A549 (cell line): ENCODE measurements at regions not wholly inside any gene's neighbourhood (a gene's known extent, or its start where the extent isn't known, plus 50 kb on each side); places are given as distances from the start of the nearest gene placed in this dataset.

Source experiments
- ATAC-seq, 2 experiments: fragments of 200-7000 bp in 1 of 2; fragments of >200 bp in 1 of 2; cut with Nextera tagmentation in 1 of 2; cut with Tn5 transposase in 1 of 2; 3 replicates each; pipeline versions ENCODE4 v1.8.0 to v1.9.1; 2018 to 2020; ENCODE audit warnings: mild to moderate bottlenecking in 1 of 2, moderate library complexity in 1 of 2
- CTCF ChIA-PET: fragments of 300-600 bp; sonication (Branson Sonifier 250); formaldehyde crosslinking; extraction: SDS; loops from one replicate; lab custom pipeline; 2021; ENCODE audit warnings: antibody characterized with exemption, inconsistent platforms; lab: Yijun Ruan, JAX
- POLR2A ChIA-PET: fragments of 350-600 bp; formaldehyde crosslinking; extraction: SDS; loops from one replicate; lab custom pipeline; 2021; ENCODE audit warnings: antibody characterized with exemption, inconsistent platforms; lab: Yijun Ruan, JAX
- DNase-seq, 2 experiments: peaks; one replicate each; pipeline versions ENCODE4 v3.0.0 to v3.0.0-alpha.2; 2011 to 2016; ENCODE audit warnings: low read depth in 1 of 2, low spot score in 1 of 2
- FAIRE-seq: peaks from 2 replicates; lab custom pipeline; 2011; peaks lifted over from hg19 to GRCh38; lab: Jason Lieb, UNC
- H3K27ac ChIP-seq, 2 experiments: fragments of >200 bp; sonication (Bioruptor Twin); formaldehyde crosslinking; 3 replicates each; pipeline ENCODE4 v1.5.1; 2016 to 2017
- H3K4me1 ChIP-seq: fragments of >200 bp; sonication (Bioruptor Twin); formaldehyde crosslinking; 3 replicates; pipeline ENCODE4 v1.6.1; 2016
- H3K4me2 ChIP-seq: fragments of >200 bp; sonication (Bioruptor Twin); formaldehyde crosslinking; 3 replicates; pipeline ENCODE4 v1.6.1; 2016
- H3K4me3 ChIP-seq: fragments of >200 bp; sonication (Bioruptor Twin); formaldehyde crosslinking; 3 replicates; pipeline ENCODE4 v1.5.1; 2016
- H3K9me3 ChIP-seq: fragments of >200 bp; sonication (Bioruptor Twin); formaldehyde crosslinking; 3 replicates; pipeline ENCODE4 v1.6.1; 2016
- CBX2 ChIP-seq: fragments of 200-600 bp; sonication (generic); IDR thresholded peaks from 2 replicates; pipeline ENCODE4 v1.6.1; 2016; ENCODE audit warnings: low read depth, mild to moderate bottlenecking, borderline replicate concordance
- CTCF ChIP-seq: fragments of >200 bp; sonication (Bioruptor Twin); formaldehyde crosslinking; IDR thresholded peaks from 3 replicates; pipeline ENCODE4 v1.5.1; 2016
- EP300 ChIP-seq, 2 experiments: fragments of >200 bp; sonication (Bioruptor Twin); formaldehyde crosslinking; IDR thresholded peaks; 2 replicates in 1 of 2; 3 replicates in 1 of 2; pipeline ENCODE4 v1.6.1; 2016 to 2017
- FOSB ChIP-seq: fragments of 250-450 bp; sonication (Bioruptor Pico); IDR thresholded peaks from 2 replicates; pipeline ENCODE4 v1.5.0; 2020; ENCODE audit warnings: mild to moderate bottlenecking, moderate library complexity
- FOSL2 ChIP-seq, 2 experiments: fragments of 450-650 bp in 1 of 2; fragments of >200 bp in 1 of 2; sonication (Bioruptor Twin) in 1 of 2; formaldehyde crosslinking; IDR thresholded peaks; 2 replicates each; pipeline versions ENCODE4 v1.5.0 to v1.6.1; 2016 to 2020; ENCODE audit warnings: mild to moderate bottlenecking in 1 of 2, moderate library complexity in 1 of 2
- FOXS1 ChIP-seq: fragments of 250-450 bp; sonication (Bioruptor Pico); IDR thresholded peaks from 2 replicates; pipeline ENCODE4 v1.5.0; 2020; ENCODE audit warnings: mild to moderate bottlenecking, moderate library complexity
- HDAC2 ChIP-seq: fragments of 200-600 bp; sonication (generic); IDR thresholded peaks from 2 replicates; pipeline ENCODE4 v1.6.1; 2016
- HMGXB4 ChIP-seq: fragments of 250-450 bp; sonication (Bioruptor Pico); IDR thresholded peaks from 2 replicates; pipeline ENCODE4 v1.5.0; 2021; ENCODE audit warnings: mild to moderate bottlenecking, moderate library complexity, borderline replicate concordance
- HOXB13 ChIP-seq: fragments of 250-450 bp; sonication (Bioruptor Pico); IDR thresholded peaks from 2 replicates; pipeline ENCODE4 v1.5.0; 2020; ENCODE audit warnings: low read depth, mild to moderate bottlenecking, moderate library complexity
- KDM1A ChIP-seq: fragments of 200-600 bp; sonication (generic); IDR thresholded peaks from 2 replicates; pipeline ENCODE4 v1.6.1; 2016; ENCODE audit warnings: low read depth, mild to moderate bottlenecking
- KDM5A ChIP-seq: fragments of 200-600 bp; sonication (generic); IDR thresholded peaks from 2 replicates; pipeline ENCODE4 v1.6.1; 2016; ENCODE audit warnings: antibody characterized with exemption, mild to moderate bottlenecking
- NPAS2 ChIP-seq: fragments of 250-450 bp; sonication (Bioruptor Pico); IDR thresholded peaks from 2 replicates; pipeline ENCODE4 v1.8.0; 2022; ENCODE audit warnings: mild to moderate bottlenecking, moderate library complexity, borderline replicate concordance
- PHF8 ChIP-seq: fragments of 200-600 bp; sonication (generic); IDR thresholded peaks from 2 replicates; pipeline ENCODE4 v1.6.1; 2016; ENCODE audit warnings: low read depth, mild to moderate bottlenecking, antibody characterized with exemption, moderate library complexity, borderline replicate concordance
- RAD21 ChIP-seq, 2 experiments: fragments of >200 bp in 1 of 2; sonication (Bioruptor Twin) in 1 of 2; formaldehyde crosslinking in 1 of 2; IDR thresholded peaks in 1 of 2; conservative IDR thresholded peaks in 1 of 2; 2 replicates in 1 of 2; 3 replicates in 1 of 2; pipeline ENCODE4 v1.6.1; 2012 to 2018; ENCODE audit warnings: inconsistent platforms in 1 of 2
- RCOR1 ChIP-seq: fragments of 150-350 bp; IDR thresholded peaks from 2 replicates; pipeline ENCODE4 v1.6.1; 2014; ENCODE audit warnings: antibody characterized with exemption, low read length, low read depth
- SMC3 ChIP-seq: fragments of >200 bp; sonication (Bioruptor Twin); formaldehyde crosslinking; IDR thresholded peaks from 3 replicates; pipeline ENCODE4 v1.6.1; 2018; ENCODE audit warnings: inconsistent platforms
- USF2 ChIP-seq: fragments of 450-650 bp; IDR thresholded peaks from 2 replicates; pipeline ENCODE4 v1.6.1; 2014; ENCODE audit warnings: antibody characterized with exemption
- ZC3H11A ChIP-seq: fragments of 450-650 bp; IDR thresholded peaks from 2 replicates; pipeline ENCODE4 v1.6.1; 2014; ENCODE audit warnings: antibody characterized with exemption, mild to moderate bottlenecking
- ZNF302 ChIP-seq: fragments of 250-450 bp; sonication (Bioruptor Pico); IDR thresholded peaks from 2 replicates; pipeline ENCODE4 v1.9.0; 2021; ENCODE audit warnings: inconsistent platforms, mild to moderate bottlenecking, moderate library complexity
- WGBS: methylation state at CpG from one replicate; pipeline ENCODE4 v1.1.6; 2017; ENCODE audit errors: missing lambda C conversion rate; 5-methylcytosine and 5-hydroxymethylcytosine counted together
- TF ChIP-seq, protein P1 (sequence below): IDR thresholded peaks from 2 replicates; pipeline ENCODE4 v1.6.1; 2012

GRCh38 chr7:340979-341694 is 51.2 kb downstream of the FOXL3 start:
- POLR2A ChIA-PET, result no interaction called here

More at GRCh38 chr7:340979-341694, 51.2 kb downstream of the FOXL3 start:
- no peaks in the 10 kb centered on the region for H3K9me3 ChIP-seq
- no peaks in the 10 kb centered on the region for H3K4me1 ChIP-seq
- DNase-seq, result no peak
- no peak for FAIRE-seq
- no peak for ATAC-seq
- no peak overlapping the region for H3K27ac ChIP-seq
- CTCF ChIA-PET, result interaction anchor here (1.4 to 5.1 kb wide), 3 partner anchors 9 to 377 kb away, joined by 3 to 22 read pairs (median 4); no protein-coding TSS in a partner anchor
- no peak overlapping the region for H3K4me2 ChIP-seq
- H3K4me3 ChIP-seq, result no peak overlapping the region
- TF ChIP-seq HMGXB4, result no peak
- TF ChIP-seq KDM5A, result no peak
- TF ChIP-seq PHF8, result no peak
- TF ChIP-seq USF2, result no peak
- no peak for TF ChIP-seq ZC3H11A
- no peak for TF ChIP-seq HDAC2
- no peak for TF ChIP-seq KDM1A
- TF ChIP-seq HOXB13 (CRISPR knock-in tag), result no peak
- no peak for TF ChIP-seq RCOR1
- TF ChIP-seq RAD21 (conservative IDR thresholded peaks at IDR 0.05 in 1 of 2, IDR thresholded peaks at IDR 0.05 in 1 of 2), result no peak
- TF ChIP-seq CBX2, result no peak
- TF ChIP-seq, protein P1, sequence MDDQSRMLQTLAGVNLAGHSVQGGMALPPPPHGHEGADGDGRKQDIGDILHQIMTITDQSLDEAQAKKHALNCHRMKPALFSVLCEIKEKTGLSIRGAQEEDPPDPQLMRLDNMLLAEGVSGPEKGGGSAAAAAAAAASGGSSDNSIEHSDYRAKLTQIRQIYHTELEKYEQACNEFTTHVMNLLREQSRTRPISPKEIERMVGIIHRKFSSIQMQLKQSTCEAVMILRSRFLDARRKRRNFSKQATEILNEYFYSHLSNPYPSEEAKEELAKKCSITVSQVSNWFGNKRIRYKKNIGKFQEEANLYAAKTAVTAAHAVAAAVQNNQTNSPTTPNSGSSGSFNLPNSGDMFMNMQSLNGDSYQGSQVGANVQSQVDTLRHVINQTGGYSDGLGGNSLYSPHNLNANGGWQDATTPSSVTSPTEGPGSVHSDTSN, result no peak
- TF ChIP-seq ZNF302, result no peak
- no peak for TF ChIP-seq FOSL2 (IDR thresholded peaks at IDR 0.05)
- TF ChIP-seq FOSL2 (CRISPR knock-in tag; IDR thresholded peaks at IDR 0.05), result no peak
- TF ChIP-seq FOXS1 (CRISPR knock-in tag), result no peak
- TF ChIP-seq FOSB (CRISPR knock-in tag), result no peak
- no peak for TF ChIP-seq EP300 (IDR thresholded peaks at IDR 0.05)
- no peak for TF ChIP-seq CTCF
- no peak for TF ChIP-seq SMC3
- TF ChIP-seq NPAS2 (CRISPR knock-in tag), result no peak
- 43% methylated on average over 30 of the region's 30 CpGs for WGBS
